Endothelial cell of umbilical vein (primary cell): ENCODE measurements at regions not wholly inside any gene's neighbourhood (a gene's known extent, or its start where the extent isn't known, plus 50 kb on each side); places are given as distances from the start of the nearest gene placed in this dataset.

ENCODE experiments used
- BruUV-seq: library from RNA; stranded (reverse); fragments of 400-500 nt; replicated peaks from 2 replicates; lab custom pipeline; 2021; lab: Mats Ljungman, UMichigan
- CTCF ChIA-PET: fragments of 300-600, 350-600 bp; sonication (Branson Sonifier 250); formaldehyde crosslinking; loops from one replicate; lab custom pipeline; 2021; ENCODE audit warnings: antibody characterized with exemption, inconsistent platforms; lab: Charles Lee
- POLR2A ChIA-PET: fragments of 300-600, 350-600 bp; sonication (Branson Sonifier 250); formaldehyde crosslinking; loops from one replicate; lab custom pipeline; 2021; ENCODE audit warnings: antibody characterized with exemption, inconsistent platforms; lab: Charles Lee
- DNase-seq: peaks from one replicate; pipeline ENCODE4 v3.0.0-alpha.2; 2011; ENCODE audit warnings: low read depth, low spot score
- FAIRE-seq: peaks from 2 replicates; lab custom pipeline; 2011; peaks lifted over from hg19 to GRCh38; lab: Jason Lieb, UNC
- H2AFZ ChIP-seq: 2 replicates; pipeline ENCODE4 v1.6.0; 2012; ENCODE audit warnings: low read depth, low read length, control low read depth, inconsistent platforms
- H3K27ac ChIP-seq: 2 replicates; pipeline ENCODE4 v1.5.1; 2011; ENCODE audit warnings: low read depth, mild to moderate bottlenecking, control low read depth, low read length, moderate library complexity; ENCODE audit not compliant: insufficient read depth
- H3K27me3 ChIP-seq, 2 experiments: 2 replicates each; pipeline versions ENCODE4 v1.6.0 to v1.6.1; 2011; ENCODE audit warnings: low read length in 2 of 2, mixed read lengths in 1 of 2; ENCODE audit not compliant: control insufficient read depth in 2 of 2, insufficient read depth in 2 of 2
- H3K36me3 ChIP-seq, 2 experiments: 2 replicates in 1 of 2; 3 replicates in 1 of 2; pipeline ENCODE4 v1.5.1; 2011; ENCODE audit warnings: low read length in 2 of 2, mild to moderate bottlenecking in 1 of 2, moderate library complexity in 1 of 2; ENCODE audit not compliant: control insufficient read depth in 2 of 2, insufficient read depth in 2 of 2; ENCODE audit errors: extremely low read depth in 1 of 2
- H3K4me1 ChIP-seq: 3 replicates; pipeline ENCODE4 v1.5.1; 2011; ENCODE audit warnings: mild to moderate bottlenecking, low read length; ENCODE audit not compliant: control insufficient read depth, insufficient read depth; ENCODE audit errors: extremely low read depth
- H3K4me2 ChIP-seq: 2 replicates; pipeline ENCODE4 v1.6.1; 2011; ENCODE audit warnings: low read length, control low read depth, mixed read lengths; ENCODE audit not compliant: insufficient read depth
- H3K4me3 ChIP-seq, 3 experiments: fragments of 200-600 bp in 1 of 3; sonication (generic), shearing (Covaris generic) in 1 of 3; replicated peaks in 1 of 3; 2 replicates each; pipeline ENCODE4 v1.5.1; 2011 to 2016; ENCODE audit warnings: control low read depth in 3 of 3, low read length in 3 of 3, mild to moderate bottlenecking in 2 of 3, inconsistent platforms in 1 of 3, low read depth in 1 of 3, moderate library complexity in 1 of 3; ENCODE audit not compliant: insufficient read depth in 1 of 3
- H3K79me2 ChIP-seq: 2 replicates; pipeline ENCODE4 v1.6.0; 2012; ENCODE audit warnings: low read length, inconsistent platforms; ENCODE audit not compliant: control insufficient read depth, insufficient read depth
- H3K9ac ChIP-seq: replicated peaks from 2 replicates; pipeline ENCODE3; 2011; ENCODE audit warnings: low read length, control low read depth; ENCODE audit not compliant: insufficient read depth; ENCODE audit errors: extremely low read depth
- H3K9me1 ChIP-seq: replicated peaks from 3 replicates; pipeline ENCODE4 v1.6.0; 2011; ENCODE audit warnings: mild to moderate bottlenecking, low read length; ENCODE audit not compliant: control insufficient read depth, insufficient read depth; ENCODE audit errors: extremely low read depth
- H3K9me3 ChIP-seq: replicated peaks from 2 replicates; pipeline ENCODE4 v1.5.1; 2012; ENCODE audit warnings: low read length, inconsistent platforms; ENCODE audit not compliant: control insufficient read depth, insufficient read depth
- H4K20me1 ChIP-seq: replicated peaks from 2 replicates; pipeline ENCODE3; 2011; ENCODE audit warnings: mild to moderate bottlenecking, low read length; ENCODE audit not compliant: control insufficient read depth, insufficient read depth; ENCODE audit errors: extremely low read depth
- EZH2 ChIP-seq: IDR thresholded peaks from 2 replicates; pipeline ENCODE4 v1.6.1; 2012; ENCODE audit warnings: borderline replicate concordance, low read depth, mild to moderate bottlenecking, moderate library complexity, low read length, inconsistent platforms; ENCODE audit not compliant: severe bottlenecking
- FOS ChIP-seq: IDR thresholded peaks from 2 replicates; pipeline ENCODE4 v1.6.1; 2011; ENCODE audit warnings: mild to moderate bottlenecking, low read length, moderate library complexity, borderline replicate concordance; ENCODE audit not compliant: insufficient read depth
- GATA2 ChIP-seq: IDR thresholded peaks from 2 replicates; pipeline ENCODE4 v1.7.0; 2011; ENCODE audit warnings: low read depth, mild to moderate bottlenecking, moderate library complexity, mixed read lengths, low read length; ENCODE audit not compliant: insufficient read length, insufficient read depth
- JUN ChIP-seq: IDR thresholded peaks from 2 replicates; pipeline ENCODE4 v1.6.1; 2011; ENCODE audit warnings: borderline replicate concordance, low read depth; ENCODE audit not compliant: insufficient read length, insufficient read depth
- MYC ChIP-seq: IDR thresholded peaks from one replicate; pipeline ENCODE4 v1.6.1; 2011; ENCODE audit warnings: mild to moderate bottlenecking, low read depth, low read length
- POLR2A ChIP-seq: IDR thresholded peaks from 2 replicates; pipeline ENCODE4 v1.6.1; 2012; ENCODE audit warnings: low read depth, mild to moderate bottlenecking, control low read depth, low read length
- POLR2AphosphoS5 ChIP-seq: IDR thresholded peaks from 2 replicates; pipeline ENCODE4 v1.6.1; 2012; ENCODE audit warnings: low read depth, mild to moderate bottlenecking, control low read depth, low read length, moderate library complexity; ENCODE audit not compliant: insufficient read depth
- dilution Hi-C: fragments of 300-500 bp; cut with MboI; formaldehyde crosslinking; loops from one replicate; pipeline ENCODE4 v1.15.0; 2019; ENCODE audit warnings: low sequenced_read_pairs; ENCODE audit not compliant: extremely low pct_ligation_motif_present
- intact Hi-C: fragments of 100-400 bp; cut with micrococcal nuclease; formaldehyde crosslinking; loops from one replicate; pipeline ENCODE4 v1.10.0; 2022
- TF ChIP-seq, protein P1 (sequence below): IDR thresholded peaks from 2 replicates; pipeline ENCODE4 v1.6.1; 2011; ENCODE audit not compliant: insufficient read depth, insufficient read length
- TF ChIP-seq, protein P2 (sequence below), 2 donors: IDR thresholded peaks; 1 replicate in 1 of 2; 2 replicates in 1 of 2; pipeline ENCODE4 v1.5.1; 2011; ENCODE audit warnings: low read length in 2 of 2, mild to moderate bottlenecking in 2 of 2, moderate library complexity in 2 of 2, control low read depth in 1 of 2, inconsistent platforms in 1 of 2, low read depth in 1 of 2; ENCODE audit not compliant: insufficient read depth in 1 of 2; ENCODE audit errors: extremely low read depth in 1 of 2

DNA sequence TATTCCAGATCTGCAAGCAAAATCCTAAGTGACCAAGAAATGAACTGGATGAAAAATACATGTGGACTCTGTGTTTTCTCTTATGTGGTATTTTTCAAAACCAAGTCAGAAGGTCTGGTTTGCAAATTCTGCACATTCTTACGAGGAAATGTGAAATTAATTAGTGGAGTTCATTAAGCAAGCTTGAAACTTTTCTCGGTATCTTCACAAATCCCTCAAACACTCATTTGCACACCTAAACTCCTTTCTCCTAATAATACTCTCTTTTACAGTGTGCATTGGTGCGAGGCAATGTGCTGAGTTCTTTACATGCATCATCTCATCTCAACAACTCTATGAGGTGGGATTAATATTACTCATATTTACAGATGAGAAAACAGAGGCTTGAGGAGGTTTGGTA is 82.1 kb downstream of the MTERF1 start:
- no peaks in the 10 kb centered on the region for H4K20me1 ChIP-seq
- H3K36me3 ChIP-seq = no peaks in the 10 kb centered on the region
- FAIRE-seq (no peak), DNase-seq (no peak)
- no TSS peak for BruUV-seq
- H3K9me1 ChIP-seq = no peaks in the 10 kb centered on the region
- no peak overlapping the region for H3K9ac ChIP-seq
- no peaks in the 10 kb centered on the region for H3K4me1 ChIP-seq
- intact Hi-C loops = no loop called here
- TF ChIP-seq, protein P1, sequence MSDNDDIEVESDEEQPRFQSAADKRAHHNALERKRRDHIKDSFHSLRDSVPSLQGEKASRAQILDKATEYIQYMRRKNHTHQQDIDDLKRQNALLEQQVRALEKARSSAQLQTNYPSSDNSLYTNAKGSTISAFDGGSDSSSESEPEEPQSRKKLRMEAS = no peak
- TF ChIP-seq POLR2A (no peak), POLR2AphosphoS5 (no peak), GATA2 (no peak), JUN (no peak), MYC (no peak), FOS (no peak), EZH2 (no peak)
- TF ChIP-seq, protein P2, sequence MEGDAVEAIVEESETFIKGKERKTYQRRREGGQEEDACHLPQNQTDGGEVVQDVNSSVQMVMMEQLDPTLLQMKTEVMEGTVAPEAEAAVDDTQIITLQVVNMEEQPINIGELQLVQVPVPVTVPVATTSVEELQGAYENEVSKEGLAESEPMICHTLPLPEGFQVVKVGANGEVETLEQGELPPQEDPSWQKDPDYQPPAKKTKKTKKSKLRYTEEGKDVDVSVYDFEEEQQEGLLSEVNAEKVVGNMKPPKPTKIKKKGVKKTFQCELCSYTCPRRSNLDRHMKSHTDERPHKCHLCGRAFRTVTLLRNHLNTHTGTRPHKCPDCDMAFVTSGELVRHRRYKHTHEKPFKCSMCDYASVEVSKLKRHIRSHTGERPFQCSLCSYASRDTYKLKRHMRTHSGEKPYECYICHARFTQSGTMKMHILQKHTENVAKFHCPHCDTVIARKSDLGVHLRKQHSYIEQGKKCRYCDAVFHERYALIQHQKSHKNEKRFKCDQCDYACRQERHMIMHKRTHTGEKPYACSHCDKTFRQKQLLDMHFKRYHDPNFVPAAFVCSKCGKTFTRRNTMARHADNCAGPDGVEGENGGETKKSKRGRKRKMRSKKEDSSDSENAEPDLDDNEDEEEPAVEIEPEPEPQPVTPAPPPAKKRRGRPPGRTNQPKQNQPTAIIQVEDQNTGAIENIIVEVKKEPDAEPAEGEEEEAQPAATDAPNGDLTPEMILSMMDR (IDR thresholded peaks at IDR 0.05; ENCODE audit: extremely low read depth in 1 of 2, insufficient read depth in 1 of 2, low read depth in 1 of 2, low read length in 2 of 2) = no peak
- H3K9me3 ChIP-seq = no peaks in the 10 kb centered on the region
- H3K4me2 ChIP-seq = no peak overlapping the region
- H3K27ac ChIP-seq = no peak overlapping the region
- H3K27me3 ChIP-seq = no peaks in the 10 kb centered on the region
- H3K4me3 ChIP-seq = no peak overlapping the region
- H2AFZ ChIP-seq = no peak overlapping the region
- H3K79me2 ChIP-seq = no peaks in the 10 kb centered on the region
- dilution Hi-C loops = no loop called here
- ChIA-PET CTCF (no interaction called here), POLR2A (no interaction called here)
